Psoas muscle (tissue), 7 donors: ENCODE measurements at regions not wholly inside any gene's neighbourhood (a gene's known extent, or its start where the extent isn't known, plus 50 kb on each side); places are given as distances from the start of the nearest gene placed in this dataset.

Source experiments
- ATAC-seq, 4 donors: fragments of 200-7000 bp; cut with Tn5 transposase; one replicate each; pipeline ENCODE4 v1.9.1; 2020; ENCODE audit warnings: moderate library complexity in 3 of 4, mild to moderate bottlenecking in 2 of 4
- DNase-seq, 2 donors: peaks; one replicate each; pipeline ENCODE4 v3.0.0-alpha.2; 2020
- H3K27ac ChIP-seq: fragments of 200-600 bp; one replicate; pipeline ENCODE4 v1.8.0; 2022
- H3K27me3 ChIP-seq, 3 donors: fragments of 200-600 bp in 1 of 3; one replicate each; pipeline versions ENCODE4 v1.6.1 to v1.8.0; 2013 to 2022; ENCODE audit warnings: low read length in 2 of 3, mild to moderate bottlenecking in 2 of 3, moderate library complexity in 1 of 3; ENCODE audit not compliant: insufficient read depth in 3 of 3
- H3K36me3 ChIP-seq, 2 donors: fragments of 200-600 bp in 1 of 2; one replicate each; pipeline versions ENCODE4 v1.6.1 to v1.8.0; 2013 to 2022; ENCODE audit warnings: low read depth in 1 of 2, mild to moderate bottlenecking in 1 of 2, moderate library complexity in 1 of 2; ENCODE audit not compliant: insufficient read depth in 1 of 2
- H3K4me1 ChIP-seq: fragments of 200-600 bp; one replicate; pipeline ENCODE4 v1.8.0; 2022
- H3K4me3 ChIP-seq: fragments of 200-600 bp; one replicate; pipeline ENCODE4 v1.8.0; 2022; ENCODE audit warnings: mild to moderate bottlenecking
- H3K9me3 ChIP-seq: fragments of 200-600 bp; one replicate; pipeline ENCODE4 v1.8.0; 2022
- CTCF ChIP-seq: fragments of 200-600 bp; IDR thresholded peaks from one replicate; pipeline ENCODE4 v1.8.0; 2022; ENCODE audit warnings: antibody characterized with exemption
- WGBS, 3 donors: extraction: QIAGEN DNeasy Blood & Tissue Kit; methylation state at CpG; one replicate each; pipeline versions ENCODE4 v1.1.6 to v1.1.7; 2013; 5-methylcytosine and 5-hydroxymethylcytosine counted together
- intact Hi-C, 2 donors: fragments of 100-400 bp; cut with DNase I; formaldehyde crosslinking; loops; one replicate each; pipeline versions ENCODE4 v1.11.0 to v1.14.2; 2022
- donor health status: healthy with polysubstance abuse.
- donor health status: DM: no; HTN: no; CAD: no; lungs with moderate emphysema.
- donor health status: Bipolar disorder and iron deficiency.
- donor health status: healthy.
- donor health status: DM: yes; HTN: yes; CAD: no.
- donor health status: DM: no; HTN: no; CAD: no.
- donor health status: DM: yes; HTN: yes; CAD: no.

GRCh38 chr1:61602663-61603062 lies 122.3 kb downstream of the TM2D1 start:
- intact Hi-C loops, result no loop called here
- ATAC-seq (no peak), DNase-seq (no peak)
- Histone ChIP-seq H3K36me3 (no peaks in the 10 kb centered on the region), H3K4me1 (no peaks in the 10 kb centered on the region), H3K4me3 (no peak overlapping the region), H3K27me3 (peaks cover 0 to 3% (median 0%) of the 10 kb centered on the region in 3 donors), H3K9me3 (no peaks in the 10 kb centered on the region), H3K27ac (no peak overlapping the region)
- 83 to 99% (median 97%) methylated on average over 3 of the region's 3 CpGs for WGBS, 3 donors
- no peak for TF ChIP-seq CTCF

- no peak for DNase-seq
- H3K4me1 ChIP-seq, result no peaks in the 10 kb centered on the region
- intact Hi-C loops, result no loop called here
- H3K36me3 ChIP-seq, result no peaks in the 10 kb centered on the region
- ATAC-seq, result no peak
- peaks cover 0 to 4% (median 0%) of the 10 kb centered on the region in 3 donors for H3K27me3 ChIP-seq
- TF ChIP-seq CTCF, result no peak
- H3K4me3 ChIP-seq, result no peak overlapping the region
- no peak overlapping the region for H3K27ac ChIP-seq
- H3K9me3 ChIP-seq, result no peaks in the 10 kb centered on the region
- WGBS, 3 donors, result 94 to 99% (median 95%) methylated on average over 2 of the region's 2 CpGs
Observed at GRCh38 chr1:61597601-61598000, 127.3 kb downstream of the TM2D1 start.

- Histone ChIP-seq H3K4me1 (no peaks in the 10 kb centered on the region), H3K27ac (no peak overlapping the region), H3K27me3 (peaks cover 0 to 4% (median 0%) of the 10 kb centered on the region in 3 donors), H3K4me3 (no peak overlapping the region), H3K36me3 (no peaks in the 10 kb centered on the region), H3K9me3 (no peaks in the 10 kb centered on the region)
- WGBS, 3 donors, result 97 to 98% (median 97%) methylated on average over 4 of the region's 4 CpGs
- ATAC-seq (no peak), DNase-seq (no peak)
- intact Hi-C loops, result no loop called here
- TF ChIP-seq CTCF, result no peak
Observed at GRCh38 chr1:61593331-61593730, 131.6 kb downstream of the TM2D1 start.

- no peak overlapping the region for H3K4me3 ChIP-seq
- TF ChIP-seq CTCF, result no peak
- no peak overlapping the region for H3K27ac ChIP-seq
- intact Hi-C loops, result no loop called here
- no peaks in the 10 kb centered on the region for H3K27me3 ChIP-seq
- no peaks in the 10 kb centered on the region for H3K36me3 ChIP-seq
- 66 to 81% (median 71%) methylated on average over 9 of the region's 9 CpGs for WGBS, 3 donors
- DNase-seq (no peak), ATAC-seq (peak in 1 of 4 donors; percentile 44)
- no peaks in the 10 kb centered on the region for H3K4me1 ChIP-seq
- H3K9me3 ChIP-seq, result no peaks in the 10 kb centered on the region
Observed at GRCh38 chr1:61591351-61591750, 133.6 kb downstream of the TM2D1 start.
